GM23338 (cell line): ENCODE measurements at regions not wholly inside any gene's neighbourhood (a gene's known extent, or its start where the extent isn't known, plus 50 kb on each side); places are given as distances from the start of the nearest gene placed in this dataset.

ENCODE experiments used
- CREB1 ChIP-seq: fragments of 250-450 bp; sonication (Bioruptor Pico); IDR thresholded peaks from 2 replicates; pipeline ENCODE4 v1.5.0; 2020; ENCODE audit warnings: low read depth, mild to moderate bottlenecking, moderate library complexity
- CTCF ChIP-seq, 2 experiments: fragments of 200-600 bp in 1 of 2; sonication (generic) in 1 of 2; conservative IDR thresholded peaks; 2 replicates each; pipeline versions ENCODE4 v1.5.1 to v1.6.1; 2016 to 2017; ENCODE audit warnings: antibody characterized with exemption in 2 of 2, low read depth in 2 of 2, mild to moderate bottlenecking in 2 of 2, moderate library complexity in 1 of 2
- ETS1 ChIP-seq: IDR thresholded peaks from 2 replicates; pipeline ENCODE4 v1.6.1; 2016; ENCODE audit warnings: antibody characterized with exemption
- EZH2 ChIP-seq: fragments of 200-600 bp; sonication (generic); IDR thresholded peaks from one replicate; pipeline ENCODE4 v1.8.0; 2017; ENCODE audit warnings: antibody characterized with exemption, mild to moderate bottlenecking, low read depth; ENCODE audit not compliant: unreplicated experiment
- EZH2phosphoT487 ChIP-seq: fragments of 200-600 bp; sonication (generic); IDR thresholded peaks from one replicate; pipeline ENCODE4 v1.8.1; 2018; ENCODE audit warnings: antibody characterized with exemption; ENCODE audit not compliant: unreplicated experiment
- JUNB ChIP-seq: IDR thresholded peaks from one replicate; pipeline ENCODE4 v1.6.1; 2016; ENCODE audit warnings: antibody characterized with exemption; ENCODE audit not compliant: unreplicated experiment
- POLR2AphosphoS5 ChIP-seq: IDR thresholded peaks from 2 replicates; pipeline ENCODE4 v1.6.1; 2016; ENCODE audit warnings: antibody characterized with exemption, low read depth
- ZNF114 ChIP-seq: fragments of 250-450 bp; sonication (Bioruptor Pico); IDR thresholded peaks from 2 replicates; pipeline ENCODE4 v1.5.0; 2020; ENCODE audit warnings: mild to moderate bottlenecking, moderate library complexity

DNA sequence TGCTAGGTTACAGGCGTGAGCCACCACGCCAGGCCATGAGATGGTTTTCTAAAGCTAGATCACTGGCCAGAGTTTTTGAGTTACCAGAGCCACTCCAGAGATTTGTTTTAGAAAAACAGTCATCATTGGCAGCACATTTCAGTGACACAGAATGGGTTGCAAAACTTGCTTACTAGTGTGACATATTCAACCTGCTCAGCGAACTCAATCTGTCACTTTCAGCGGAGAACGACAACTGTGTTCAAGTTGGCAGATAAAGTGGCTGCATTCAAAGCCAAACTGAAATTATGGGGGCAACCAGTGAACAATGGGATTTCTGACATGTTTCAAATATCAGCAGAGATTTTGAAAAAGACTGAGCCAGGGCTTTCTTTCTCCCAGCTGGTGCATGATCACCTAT lies 456.3 kb upstream of the ISX start:
- TF ChIP-seq CREB1 (CRISPR knock-in tag): no peak
- no peak for TF ChIP-seq ETS1
- no peak for TF ChIP-seq CTCF (conservative IDR thresholded peaks at IDR 0.05; ENCODE audit: low read depth in 2 of 2)
- TF ChIP-seq POLR2AphosphoS5: no peak
- TF ChIP-seq EZH2phosphoT487: no peak
- TF ChIP-seq EZH2: no peak
- TF ChIP-seq JUNB: no peak
- TF ChIP-seq ZNF114 (CRISPR knock-in tag): no peak
